GM19467 (cell line): ENCODE measurements at regions not wholly inside any gene's neighbourhood (a gene's known extent, or its start where the extent isn't known, plus 50 kb on each side); places are given as distances from the start of the nearest gene placed in this dataset.
"Not testable (repeated sequence)": the region's sequence is repeated elsewhere in the genome, so short reads cannot be mapped to it uniquely, and the experiment has no call there.

Experiments
- ATAC-seq: cut with Tn5 transposase; IDR thresholded peaks from one replicate; pipeline ENCODE4 v1.9.1; 2021; ENCODE audit warnings: mild to moderate bottlenecking, moderate library complexity; ENCODE audit not compliant: unreplicated experiment

DNA sequence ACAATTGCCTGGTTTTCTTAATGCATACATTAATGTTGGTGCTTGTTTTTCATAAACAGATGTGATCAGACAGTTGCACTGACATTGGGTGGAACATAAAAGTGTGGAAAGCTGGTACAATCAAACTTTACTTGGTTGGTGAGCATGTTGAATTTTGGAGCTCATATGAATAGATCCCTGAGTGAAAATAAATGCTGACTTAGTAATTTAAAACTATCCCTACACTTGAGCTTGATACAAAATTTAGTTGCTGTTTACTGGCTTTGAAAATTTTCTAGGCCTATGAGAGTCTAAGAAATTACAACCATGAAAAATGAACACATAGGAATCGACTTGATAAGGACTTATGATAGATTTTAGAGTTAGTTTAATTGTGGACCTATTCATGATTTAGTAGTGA lies 551.8 kb upstream of the PABPC4L start:
- no peak for ATAC-seq

DNA sequence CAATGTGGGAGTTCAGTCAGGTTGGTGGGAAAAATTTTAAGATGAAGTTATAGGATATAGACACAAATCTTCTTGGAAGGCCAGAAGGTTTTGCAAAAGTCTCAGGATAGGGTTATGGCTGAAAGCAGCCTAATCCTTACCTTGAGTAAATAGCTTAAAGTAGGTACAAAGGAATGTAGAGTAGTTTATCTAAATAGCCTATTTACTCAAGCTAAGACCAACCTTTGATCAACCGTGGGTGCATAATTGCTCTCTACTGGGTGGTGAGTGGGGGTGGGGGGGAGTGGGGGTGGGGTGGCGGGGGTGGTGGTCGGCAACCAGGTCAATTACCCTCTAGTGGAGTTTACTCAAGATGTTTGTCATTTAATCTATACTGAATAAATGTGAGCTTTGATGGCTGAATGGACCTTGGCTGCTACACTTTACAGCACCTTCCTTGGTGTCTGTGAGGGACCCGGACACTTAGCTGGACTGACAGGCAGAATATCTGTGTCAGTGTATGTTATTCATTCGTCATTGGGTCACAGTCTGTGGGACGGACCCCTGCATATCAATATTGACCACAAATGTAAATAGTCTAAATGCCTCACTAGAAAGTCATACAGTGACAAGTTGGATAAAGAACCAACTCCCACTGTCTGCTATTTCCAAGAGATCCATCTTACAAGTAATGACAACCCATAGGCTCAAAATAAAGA lies 545.7 kb upstream of the PABPC4L start:
- ATAC-seq: no peak

DNA sequence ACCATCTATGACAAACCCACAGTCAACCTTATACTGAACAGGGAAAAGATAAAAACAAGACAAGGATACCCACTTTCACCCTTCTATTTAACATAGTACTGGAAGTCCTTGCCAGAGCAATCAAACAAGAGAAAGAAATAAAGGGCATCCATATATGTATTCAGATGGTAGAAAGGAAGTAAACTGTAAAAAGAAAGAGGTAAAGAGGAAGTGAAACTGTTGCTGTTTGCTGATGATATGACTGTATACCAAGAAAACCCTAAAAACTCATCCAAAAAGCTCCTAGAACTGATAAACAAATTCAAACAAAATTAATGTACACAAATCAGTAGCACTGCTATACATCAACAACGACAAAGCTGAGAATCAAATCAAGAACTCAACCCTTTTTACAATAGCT lies 538.7 kb upstream of the PABPC4L start:
- ATAC-seq: no peak

DNA sequence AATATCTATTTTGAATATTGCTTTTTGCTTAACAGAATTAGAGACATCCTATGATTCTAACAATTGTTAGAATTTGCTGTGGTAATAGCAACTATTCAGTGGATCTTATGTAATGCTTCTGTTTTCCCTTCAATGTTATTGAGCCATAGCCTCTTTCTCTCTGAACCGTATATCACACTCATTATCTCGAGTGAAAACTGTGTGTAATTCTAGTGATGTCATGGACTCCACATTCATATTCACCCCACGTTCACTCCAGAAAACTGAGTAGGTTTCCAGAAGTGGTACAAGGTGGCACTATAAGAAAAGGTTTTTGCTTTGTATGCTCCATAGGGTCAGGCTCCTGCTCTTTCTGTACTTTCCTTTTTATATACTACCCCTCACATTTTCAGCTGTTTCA lies 534.3 kb upstream of the PABPC4L start:
- no peak for ATAC-seq

DNA sequence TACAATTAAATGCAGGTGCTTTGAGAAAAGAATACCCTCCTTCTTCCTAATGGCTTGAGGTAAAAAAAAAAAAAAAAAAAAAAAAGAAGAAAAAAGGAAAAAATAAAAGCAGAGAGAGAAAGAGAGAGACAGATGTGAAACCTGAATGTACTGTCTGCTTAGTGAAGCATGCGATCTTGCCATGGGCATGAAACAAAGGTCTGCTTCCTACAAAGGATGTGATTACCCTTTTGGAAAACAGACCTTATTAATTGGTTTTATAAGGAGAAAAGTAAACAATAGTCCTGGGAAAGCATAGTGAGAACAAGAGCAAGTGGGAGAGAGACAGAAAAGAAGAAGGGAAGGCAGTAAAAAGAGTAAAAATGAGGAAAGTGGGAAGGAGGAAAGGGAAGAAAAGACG lies 526.1 kb upstream of the PABPC4L start:
- no peak for ATAC-seq

DNA sequence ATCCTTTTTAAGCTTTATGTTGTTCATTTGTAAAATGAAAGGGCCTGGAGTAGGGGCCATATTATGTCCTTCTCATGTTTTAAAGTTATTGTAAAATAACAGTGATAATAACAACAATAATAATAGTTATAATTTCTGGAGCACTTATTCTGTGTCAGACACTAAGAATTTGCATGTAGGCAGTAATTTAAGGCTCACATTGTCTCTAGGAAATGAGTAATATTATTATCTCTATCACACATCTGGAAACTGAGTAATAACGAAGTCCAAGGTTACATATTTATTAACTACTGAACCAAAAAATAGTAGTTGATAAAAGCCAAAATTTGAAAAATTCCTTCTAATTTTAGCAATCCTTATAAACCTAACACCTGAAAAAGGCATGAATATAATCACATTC lies 520.7 kb upstream of the PABPC4L start:
- no peak for ATAC-seq

DNA sequence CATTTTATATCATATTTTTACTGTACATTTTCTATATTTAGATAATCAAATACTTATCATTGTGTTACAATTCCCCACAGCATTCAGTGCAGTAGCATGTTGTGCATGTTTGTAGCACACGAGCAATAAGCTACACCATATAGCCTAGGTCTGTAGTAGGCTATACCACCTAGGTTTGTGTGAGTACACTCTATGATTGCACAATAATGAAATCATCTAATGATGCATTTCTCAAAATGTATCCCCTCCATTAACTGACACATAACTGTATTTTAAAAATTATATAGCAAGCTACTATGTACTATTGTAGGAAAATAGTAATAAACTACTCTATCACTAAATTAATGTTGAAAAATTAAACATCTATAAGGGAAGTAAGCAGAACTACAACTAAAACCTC lies 518.4 kb upstream of the PABPC4L start:
- no peak for ATAC-seq

DNA sequence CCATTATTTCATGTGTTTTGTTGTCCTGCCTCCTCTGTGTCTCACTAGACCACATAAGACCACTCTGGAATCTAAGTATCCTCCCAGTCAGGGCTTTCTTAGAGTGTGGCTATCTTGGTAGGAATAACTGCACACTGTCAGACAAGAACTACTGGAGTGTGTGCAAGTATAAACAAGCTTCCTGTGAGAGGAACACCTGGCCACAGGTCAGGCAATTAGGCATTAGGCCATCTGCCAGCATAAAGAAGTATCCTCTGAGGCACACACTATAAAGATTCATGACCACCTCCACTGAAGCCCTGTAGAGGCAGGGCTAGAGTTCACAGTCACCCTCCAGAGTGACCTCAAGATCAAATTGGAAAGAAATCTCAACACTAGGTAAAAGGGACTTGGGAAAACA lies 507.0 kb upstream of the PABPC4L start:
- ATAC-seq: no peak

DNA sequence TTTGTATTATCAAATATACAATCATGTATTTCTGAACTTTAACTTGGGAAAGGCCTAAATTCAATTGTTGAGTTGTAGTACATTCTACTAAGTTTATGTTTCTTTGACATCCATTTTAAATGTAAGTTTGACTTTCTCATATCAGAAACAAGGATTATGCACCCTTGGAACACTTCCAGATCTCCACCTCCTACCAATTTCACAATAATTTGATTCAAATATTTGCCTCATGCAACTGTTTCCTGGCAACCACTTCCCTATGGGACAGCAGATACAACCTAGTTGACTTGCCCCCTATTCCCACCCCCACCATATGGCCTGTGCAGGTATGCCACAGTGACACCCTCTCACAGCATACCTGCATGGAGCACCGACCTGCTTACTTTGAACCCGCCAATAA lies 506.4 kb upstream of the PABPC4L start:
- ATAC-seq: no peak

DNA sequence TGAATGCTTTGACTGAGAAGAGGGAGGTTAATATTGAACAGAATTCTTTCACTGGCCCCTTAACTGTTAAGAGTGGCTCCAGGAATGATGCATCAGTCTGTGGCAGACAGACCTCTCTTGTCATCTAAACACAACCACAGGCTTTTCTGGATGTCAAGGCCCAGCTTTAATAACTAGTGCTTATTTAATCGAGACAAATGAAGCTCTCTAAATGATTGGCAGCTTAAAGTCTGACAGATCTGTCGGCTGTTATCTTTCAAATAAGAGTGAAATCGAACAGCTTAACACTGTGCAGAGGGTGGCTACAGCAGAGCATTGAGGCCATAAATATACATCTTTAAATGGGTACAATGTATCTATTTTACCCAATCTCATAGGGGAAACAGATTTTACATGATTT lies 500.8 kb upstream of the PABPC4L start:
- no peak for ATAC-seq

DNA sequence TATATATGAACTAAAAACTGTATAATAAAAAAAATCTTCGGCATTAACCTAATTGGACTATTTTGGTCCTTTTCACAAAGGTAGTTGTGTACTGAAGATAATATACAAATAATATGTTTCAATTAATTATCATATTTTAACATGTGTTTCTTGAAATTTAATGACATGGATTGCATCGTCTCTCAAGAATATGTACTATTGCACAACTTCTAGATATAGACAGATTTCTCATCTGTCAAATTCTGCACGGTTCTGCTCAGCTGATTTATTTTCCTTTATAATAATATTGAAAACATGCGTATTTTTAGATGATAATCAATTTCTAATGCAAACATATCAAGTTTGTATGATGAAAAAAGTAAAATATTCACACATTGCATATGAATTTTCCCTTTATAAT lies 498.7 kb upstream of the PABPC4L start:
- no peak for ATAC-seq

DNA sequence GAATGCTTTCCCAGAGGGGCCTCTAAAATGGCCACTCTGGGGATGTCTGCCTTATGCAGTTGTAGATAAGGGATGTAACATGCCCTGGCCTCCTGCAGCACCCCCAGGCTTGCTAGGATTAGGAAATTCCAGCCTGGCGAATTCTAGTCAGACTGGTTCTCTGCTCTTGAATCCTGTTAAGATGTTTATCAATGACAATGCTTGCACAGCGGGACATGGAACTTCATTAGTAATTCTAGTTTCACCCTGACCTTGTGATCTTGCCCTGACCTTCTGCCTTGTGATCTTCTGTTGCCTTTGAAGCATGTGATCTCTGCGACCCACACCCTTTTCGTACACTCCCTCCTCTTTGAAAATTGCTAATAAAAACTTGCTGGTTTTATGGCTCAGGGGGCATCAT lies 497.2 kb upstream of the PABPC4L start:
- not testable (repeated sequence) for ATAC-seq

DNA sequence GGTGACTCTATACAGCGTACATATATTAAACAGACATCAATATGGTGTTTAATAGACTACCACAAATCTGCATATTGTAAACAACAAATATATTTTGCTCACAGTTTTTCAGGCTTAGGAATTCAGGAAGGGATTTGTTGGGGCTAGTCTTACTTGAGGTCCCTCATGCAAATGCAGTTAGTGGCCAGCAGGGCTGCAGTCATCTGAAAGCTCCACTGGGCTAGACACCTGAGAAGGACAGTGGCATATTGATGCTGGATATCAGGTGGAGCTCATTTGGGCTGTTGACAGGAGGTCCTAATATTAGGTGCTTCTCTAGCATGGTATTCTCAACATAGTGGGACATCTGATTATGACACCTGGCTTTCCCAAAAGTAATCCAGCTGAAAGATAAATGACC lies 493.8 kb upstream of the PABPC4L start:
- ATAC-seq: no peak

DNA sequence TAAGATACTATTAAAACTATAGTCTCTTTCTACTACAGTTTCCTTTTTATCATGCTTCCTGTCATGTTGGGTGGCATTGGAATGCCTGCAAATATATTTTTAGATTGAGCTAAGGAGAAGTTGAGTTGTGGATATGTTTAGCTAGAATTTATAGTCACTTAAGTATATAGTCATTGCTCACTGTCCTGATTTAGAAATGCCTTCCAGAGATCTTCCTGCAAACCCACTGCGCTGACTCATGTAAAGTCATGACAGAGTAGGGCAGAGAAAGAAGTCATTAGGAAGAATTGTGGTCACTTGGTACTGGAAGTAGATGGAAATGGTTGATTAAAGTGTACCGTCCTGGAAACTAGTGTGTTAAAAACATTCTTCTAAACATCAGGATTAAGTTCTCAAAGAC lies 490.3 kb upstream of the PABPC4L start:
- ATAC-seq: no peak

DNA sequence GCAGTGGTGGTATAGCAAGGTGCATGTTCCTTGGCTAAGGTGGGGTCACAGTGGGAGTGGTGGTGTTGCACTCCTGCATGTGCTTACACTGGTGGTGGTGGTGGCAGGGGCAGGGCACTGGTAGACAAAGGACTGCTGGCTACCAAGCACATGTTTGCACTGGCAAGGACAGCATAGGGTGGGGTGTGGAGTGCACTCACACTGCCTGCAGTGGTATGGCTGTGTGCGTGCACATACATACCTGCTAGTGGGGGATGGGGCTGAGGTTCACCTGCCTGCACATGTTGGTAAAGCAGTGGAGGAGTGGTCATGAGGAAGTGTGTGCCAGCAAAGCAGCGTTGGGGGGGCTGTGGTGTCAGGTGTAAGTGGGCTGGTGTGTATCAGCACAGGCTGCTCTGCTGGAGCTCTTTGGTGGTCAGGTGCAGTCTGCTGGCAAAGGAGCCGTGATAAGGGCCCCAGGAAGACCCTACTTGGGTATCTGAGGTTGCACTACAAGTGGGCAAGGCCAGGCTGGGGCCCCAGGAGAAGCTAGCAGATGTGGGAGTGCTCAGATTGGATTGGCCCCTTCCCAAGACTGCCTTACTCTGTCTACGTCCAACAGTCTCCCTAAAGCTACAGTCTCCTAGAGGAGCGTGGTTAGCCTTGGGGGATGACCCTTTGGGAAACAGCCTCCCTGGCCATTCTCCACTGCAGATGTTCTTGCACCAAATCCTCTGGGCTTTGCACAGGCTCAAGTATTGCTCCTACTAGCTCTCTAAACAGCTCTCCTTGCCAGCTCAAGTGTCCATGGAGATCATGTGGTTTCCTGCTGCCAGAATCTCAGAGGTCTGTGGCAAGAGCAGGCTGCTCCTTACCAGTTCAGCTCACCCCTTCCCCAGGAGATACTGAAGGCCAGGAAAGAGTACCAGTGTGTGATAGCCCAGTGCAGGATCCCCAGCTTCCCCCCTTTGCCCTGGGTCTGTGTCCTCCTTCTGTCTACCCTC lies 486.3 kb upstream of the PABPC4L start:
- no peak for ATAC-seq

DNA sequence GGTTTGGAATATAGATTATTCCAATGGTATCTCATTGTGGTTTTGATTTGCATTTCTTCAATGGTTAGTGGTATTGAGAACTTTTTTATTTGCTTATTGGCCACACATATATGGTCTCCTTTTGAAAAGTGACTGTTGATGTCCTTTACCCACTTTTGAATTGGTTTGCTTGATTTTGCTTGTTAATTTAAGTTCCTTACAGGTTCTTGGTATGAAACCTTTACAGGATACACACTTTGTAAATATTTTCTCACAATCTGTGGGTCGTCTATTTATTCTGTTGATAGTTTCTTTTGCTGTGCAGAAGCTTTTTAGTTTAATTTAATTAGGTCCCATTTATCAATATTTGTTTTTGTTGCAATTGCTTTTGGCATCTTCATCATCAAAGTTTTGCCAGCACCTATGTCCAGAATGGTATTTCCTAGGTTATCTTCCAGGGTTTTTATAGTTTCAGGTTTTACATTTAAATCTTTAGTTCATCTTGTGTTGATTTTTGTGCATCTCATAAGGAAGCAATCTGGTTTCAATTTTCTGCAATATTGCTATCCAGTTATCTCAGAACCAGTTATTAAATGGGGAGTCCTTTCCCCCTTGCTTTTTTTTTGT lies 475.7 kb upstream of the PABPC4L start:
- no peak for ATAC-seq

DNA sequence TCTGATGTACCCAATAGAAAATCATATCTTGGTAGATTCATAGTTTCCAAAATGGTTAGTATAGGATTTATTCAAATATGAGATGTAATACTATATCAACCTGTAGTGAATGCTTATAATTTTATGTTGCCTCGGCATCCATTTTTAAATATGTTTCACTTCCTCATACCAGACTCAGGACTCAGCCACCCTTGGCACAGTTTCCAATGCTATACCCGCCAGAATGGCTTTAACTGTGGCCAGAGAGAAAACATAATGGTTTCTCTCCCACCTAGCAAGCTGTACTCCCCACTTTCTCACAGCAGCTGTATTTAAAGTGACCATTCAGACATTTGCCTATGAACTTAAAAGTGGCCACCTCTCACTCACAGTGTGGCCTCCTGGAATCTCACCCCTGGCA lies 466.6 kb upstream of the PABPC4L start:
- ATAC-seq: no peak

DNA sequence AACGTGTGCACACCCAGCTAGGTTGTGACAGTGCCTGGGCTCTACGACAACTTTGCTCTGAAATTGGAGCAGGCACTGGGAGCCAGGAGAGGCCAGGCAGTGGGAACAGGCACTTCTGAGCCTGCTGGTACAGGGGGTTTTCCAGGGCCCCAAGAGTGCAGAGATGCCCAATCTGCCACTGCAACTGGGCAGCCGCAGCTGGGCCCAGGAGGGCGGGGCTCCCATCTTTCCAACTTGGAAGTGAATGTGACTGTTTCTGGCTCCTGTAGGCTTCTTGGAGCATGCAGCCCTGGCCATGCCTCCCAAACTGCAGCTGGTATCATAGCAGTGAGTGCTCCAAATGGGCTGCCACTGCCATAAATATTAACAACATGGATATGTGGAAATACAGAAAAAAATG lies 465.1 kb upstream of the PABPC4L start:
- ATAC-seq: no peak

DNA sequence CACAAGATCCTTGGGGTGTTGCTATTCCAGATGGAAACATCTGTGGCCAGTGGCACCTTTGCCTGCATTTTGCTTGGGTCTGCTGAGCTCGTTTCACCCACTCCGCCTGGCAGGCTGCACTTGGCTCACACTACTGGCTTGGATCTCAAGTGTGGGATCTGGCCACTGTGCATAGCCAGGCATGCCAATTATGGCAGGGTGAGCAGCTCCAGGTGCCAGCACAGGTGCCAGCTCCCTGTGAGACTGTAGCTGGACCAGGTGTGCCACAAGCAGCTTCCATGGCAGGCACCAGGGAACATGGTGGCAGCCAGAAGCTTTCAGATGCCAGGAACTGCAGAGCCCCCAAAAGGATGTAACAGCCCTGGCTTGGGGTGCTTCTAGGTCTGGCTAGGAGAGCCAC lies 463.8 kb upstream of the PABPC4L start:
- ATAC-seq: no peak

DNA sequence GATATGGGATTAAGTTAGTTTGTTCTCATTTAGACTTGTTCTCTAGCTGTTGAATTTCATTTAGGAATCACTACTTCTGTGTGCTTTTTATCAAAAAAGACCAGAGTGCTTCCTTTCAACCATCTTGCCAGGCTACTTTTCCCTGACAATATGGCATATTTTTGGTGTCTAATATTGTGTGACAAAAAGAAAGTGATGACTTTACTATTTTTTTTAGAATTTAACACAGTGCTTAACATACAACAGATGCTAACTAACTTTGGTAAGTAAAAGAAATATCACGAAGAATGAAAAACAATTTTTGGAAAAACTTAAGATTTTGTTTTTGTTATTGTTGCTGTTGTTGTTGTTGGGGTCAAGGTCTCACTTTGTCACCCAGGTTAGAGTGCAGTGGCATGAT lies 462.2 kb upstream of the PABPC4L start:
- no peak for ATAC-seq

DNA sequence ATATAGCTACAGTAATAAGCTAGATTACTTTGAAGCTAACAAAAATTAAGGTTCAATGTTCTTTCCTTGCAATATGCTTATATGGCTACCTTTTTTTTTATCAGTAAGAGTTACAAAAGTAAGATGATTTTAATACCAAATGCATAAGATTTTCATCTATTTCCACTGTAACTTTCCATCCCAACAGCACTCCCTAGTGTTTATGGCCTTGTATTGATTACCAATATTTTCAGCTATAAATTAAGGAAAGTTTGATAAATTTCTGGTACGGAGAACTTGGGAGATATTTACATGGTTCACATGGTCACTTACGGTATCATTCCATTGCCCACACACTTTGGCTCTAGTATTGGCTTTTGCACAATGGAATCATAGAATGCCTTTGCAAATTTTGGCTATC lies 448.9 kb upstream of the PABPC4L start:
- ATAC-seq: no peak

DNA sequence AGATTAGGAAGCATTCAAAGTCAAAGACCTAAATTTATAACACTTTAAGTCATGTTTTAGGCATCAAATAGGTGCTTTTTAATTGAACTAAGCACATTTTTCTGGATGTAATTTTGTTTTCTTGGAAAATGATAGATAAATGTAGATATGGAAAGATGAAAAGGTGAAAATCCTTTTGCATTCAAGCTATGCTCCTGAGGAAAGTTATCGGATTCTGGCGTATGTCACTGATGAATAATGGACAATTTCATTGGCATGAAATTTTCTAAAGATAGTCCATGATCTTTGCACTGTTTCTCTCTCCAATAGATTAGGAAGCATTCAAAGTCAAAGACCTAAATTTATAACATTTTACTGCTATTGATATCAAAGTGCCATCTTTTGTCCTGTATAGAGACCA lies 444.2 kb upstream of the PABPC4L start:
- ATAC-seq: no peak
